Natural killer cell treated with Interleukin-12 subunit alpha and Interleukin-12 subunit beta and Interleukin-15 and Interleukin-18, amount 100 ng/mL, for 72 hours (primary cell): ENCODE measurements at regions not wholly inside any gene's neighbourhood (a gene's known extent, or its start where the extent isn't known, plus 50 kb on each side); places are given as distances from the start of the nearest gene placed in this dataset.
"Not testable (repeated sequence)": the region's sequence is repeated elsewhere in the genome, so short reads cannot be mapped to it uniquely, and the experiment has no call there.

Experiments used
- ATAC-seq, 2 donors: fragments of 150-1000 bp; cut with Tn5 transposase in 1 of 2; sonication (Bioruptor Pico), chemical (Tn5 transposase) in 1 of 2; 2 replicates each; pipeline ENCODE4 v1.10.0; 2021
- DNase-seq: peaks from one replicate; pipeline ENCODE4 v3.0.0; 2022; ENCODE audit warnings: low spot score
- H3K27ac Mint-ChIP-seq, 2 donors: 1 replicate in 1 of 2; 2 replicates in 1 of 2; pipeline ENCODE4 v1.8.0; 2022; ENCODE audit warnings: mixed read lengths in 2 of 2, mild to moderate bottlenecking in 1 of 2, moderate library complexity in 1 of 2
- H3K27me3 Mint-ChIP-seq, 2 donors: 1 replicate in 1 of 2; 2 replicates in 1 of 2; pipeline ENCODE4 v1.8.0; 2022; ENCODE audit warnings: mixed read lengths in 2 of 2
- H3K36me3 Mint-ChIP-seq: one replicate; pipeline ENCODE4 v1.8.0; 2022; ENCODE audit warnings: mixed read lengths
- H3K4me1 Mint-ChIP-seq, 2 donors: 1 replicate in 1 of 2; 2 replicates in 1 of 2; pipeline ENCODE4 v1.8.0; 2022; ENCODE audit warnings: low read depth in 2 of 2, mixed read lengths in 2 of 2, mild to moderate bottlenecking in 1 of 2
- H3K4me3 Mint-ChIP-seq: one replicate; pipeline ENCODE4 v1.8.0; 2022; ENCODE audit warnings: mixed read lengths
- H3K9me3 Mint-ChIP-seq: 2 replicates; pipeline ENCODE4 v1.8.0; 2022; ENCODE audit warnings: mixed read lengths

DNA sequence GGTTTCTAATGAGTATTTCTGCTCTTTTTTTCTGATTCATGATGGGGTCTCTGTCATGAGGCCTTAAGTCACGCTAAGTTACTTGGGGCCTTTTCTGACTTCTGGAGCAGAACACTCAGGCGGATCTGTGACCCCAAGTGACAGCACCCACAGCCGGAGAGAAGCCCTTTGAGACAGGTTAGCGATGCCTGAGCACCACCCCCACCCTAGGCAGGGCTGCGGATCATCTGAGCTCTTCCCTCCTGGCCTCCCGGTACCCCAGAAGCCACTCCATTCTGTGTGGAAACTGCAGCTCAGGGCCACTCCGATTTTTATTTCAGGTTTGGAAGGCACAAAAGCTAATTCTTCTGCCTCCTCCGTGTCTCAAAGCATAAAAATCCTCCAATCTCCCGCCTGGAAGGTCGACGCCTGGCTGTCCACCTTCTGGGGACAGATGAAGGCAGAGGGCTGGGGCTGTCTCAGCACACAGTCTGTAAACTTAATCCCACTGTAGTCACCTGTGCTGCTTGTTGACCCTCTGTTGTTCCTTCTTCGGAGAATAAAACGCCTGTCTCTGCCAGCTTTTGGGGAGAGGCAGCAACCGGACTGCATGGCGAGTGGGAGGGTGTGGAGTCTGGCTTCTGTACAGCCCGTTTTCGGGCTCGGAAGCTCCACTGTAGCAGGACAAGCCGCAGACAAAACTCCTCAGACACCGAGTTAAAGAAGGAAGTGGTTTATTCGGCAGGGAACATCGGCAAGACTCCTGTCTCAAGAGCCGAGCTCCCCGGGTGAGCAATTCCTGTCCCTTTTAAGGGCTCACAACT is 88.8 kb downstream of the SPRY4 start:
- Mint-ChIP-seq H3K27ac (no peak overlapping the region), H3K27me3 (peaks cover 7 to 15% of the 10 kb centered on the region in 2 donors), H3K4me3 (no peak overlapping the region), H3K36me3 (no peaks in the 10 kb centered on the region), H3K9me3 (no peaks in the 10 kb centered on the region), H3K4me1 (peaks cover 0 to 8% of the 10 kb centered on the region in 2 donors)
- ATAC-seq (no peak), DNase-seq (no peak)

DNA sequence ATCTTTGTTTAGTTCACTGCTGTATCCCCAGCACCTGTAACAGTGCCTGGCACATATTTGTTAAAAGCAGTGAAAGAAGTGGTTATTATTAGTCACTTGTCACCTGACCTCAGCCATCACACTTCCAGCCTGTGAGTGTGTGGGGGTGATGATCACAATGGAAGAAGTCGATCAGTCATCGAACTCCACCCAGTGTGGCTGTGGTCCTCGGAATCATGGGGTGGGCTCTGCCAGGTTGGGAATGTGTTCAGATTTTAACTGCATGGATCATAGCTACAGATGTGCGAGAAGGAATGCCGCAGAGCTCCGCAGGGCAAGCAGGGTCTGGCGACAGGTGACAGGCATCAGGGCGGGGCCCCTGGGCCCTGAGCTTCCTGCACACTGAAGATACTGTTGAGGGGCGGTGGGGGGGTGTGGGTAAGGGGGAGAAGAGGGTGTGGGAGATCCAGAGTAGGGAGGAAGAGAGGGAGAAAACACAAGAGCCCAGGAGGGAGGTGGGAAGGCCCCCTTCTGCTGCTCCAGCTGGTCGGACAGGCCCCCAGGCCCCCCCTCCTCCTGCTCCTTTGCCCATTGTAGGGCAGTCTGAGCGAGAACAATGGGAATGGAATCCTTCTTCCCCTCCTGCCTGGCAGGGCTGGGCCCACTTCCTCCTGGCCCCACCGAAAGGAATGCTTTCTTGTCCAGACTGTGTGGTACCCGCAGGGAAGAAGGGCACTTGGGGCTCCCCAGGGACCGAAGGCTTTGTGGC is 89.6 kb downstream of the SPRY4 start:
- ATAC-seq (peak in 1 of 2 donors; percentile 43), DNase-seq (no peak)
- no peak overlapping the region for H3K4me3 Mint-ChIP-seq
- H3K4me1 Mint-ChIP-seq, result peaks cover 0 to 8% of the 10 kb centered on the region in 2 donors
- H3K9me3 Mint-ChIP-seq, result no peaks in the 10 kb centered on the region
- H3K27me3 Mint-ChIP-seq, result peaks cover 7 to 15% of the 10 kb centered on the region in 2 donors
- no peaks in the 10 kb centered on the region for H3K36me3 Mint-ChIP-seq
- no peak overlapping the region for H3K27ac Mint-ChIP-seq

DNA sequence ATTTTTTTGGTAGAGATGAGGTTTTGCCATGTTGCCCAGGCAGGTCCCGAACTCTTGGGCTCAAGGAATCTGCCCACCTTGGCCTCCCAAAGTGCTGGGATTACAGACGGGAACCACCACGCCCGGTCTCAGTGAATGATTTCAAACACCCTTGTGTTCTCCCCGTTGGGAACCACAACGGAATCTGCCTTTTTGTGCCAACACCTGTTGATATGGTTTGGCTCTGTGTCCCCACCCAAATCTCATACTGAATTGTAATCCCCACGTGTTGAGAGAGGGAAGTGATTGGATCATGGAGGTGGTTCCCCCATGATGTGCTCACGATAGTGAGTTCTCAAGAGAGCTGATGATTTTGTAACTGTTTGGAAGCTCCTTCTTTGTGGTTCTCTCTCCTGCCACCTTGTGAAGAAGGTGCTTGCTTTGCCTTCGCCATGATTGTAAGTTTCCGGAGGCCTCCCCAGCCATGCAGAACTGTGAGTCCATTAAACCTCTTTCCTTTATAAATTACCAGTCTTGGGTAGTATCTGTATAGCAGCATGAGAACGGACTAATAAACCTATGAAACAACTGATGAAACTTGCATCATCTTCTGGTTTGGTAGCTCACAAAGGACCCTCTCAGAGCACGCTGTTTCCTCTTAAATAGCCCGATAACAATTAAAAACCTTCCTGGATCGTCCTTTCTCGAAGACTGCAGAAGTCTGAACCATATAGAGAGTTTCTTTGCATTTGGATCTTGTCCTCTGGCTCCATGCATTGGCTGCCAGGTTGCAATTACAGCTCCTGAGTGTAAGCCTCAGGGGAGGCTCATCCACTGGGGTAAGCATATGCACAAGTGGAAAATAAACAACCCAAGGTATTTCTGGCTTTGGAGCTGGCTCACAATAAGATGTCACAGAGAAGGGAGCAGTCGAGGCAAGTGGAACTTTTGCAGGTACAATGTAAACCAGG is 91.5 kb downstream of the SPRY4 start:
- no peaks in the 10 kb centered on the region for H3K36me3 Mint-ChIP-seq
- no peaks in the 10 kb centered on the region for H3K9me3 Mint-ChIP-seq
- peaks cover 7 to 20% of the 10 kb centered on the region in 2 donors for H3K27me3 Mint-ChIP-seq
- ATAC-seq, result no peak
- no peak overlapping the region for H3K4me3 Mint-ChIP-seq
- H3K4me1 Mint-ChIP-seq, result peaks cover 0 to 8% of the 10 kb centered on the region in 2 donors
- H3K27ac Mint-ChIP-seq, result no peak overlapping the region
- DNase-seq, result no peak

DNA sequence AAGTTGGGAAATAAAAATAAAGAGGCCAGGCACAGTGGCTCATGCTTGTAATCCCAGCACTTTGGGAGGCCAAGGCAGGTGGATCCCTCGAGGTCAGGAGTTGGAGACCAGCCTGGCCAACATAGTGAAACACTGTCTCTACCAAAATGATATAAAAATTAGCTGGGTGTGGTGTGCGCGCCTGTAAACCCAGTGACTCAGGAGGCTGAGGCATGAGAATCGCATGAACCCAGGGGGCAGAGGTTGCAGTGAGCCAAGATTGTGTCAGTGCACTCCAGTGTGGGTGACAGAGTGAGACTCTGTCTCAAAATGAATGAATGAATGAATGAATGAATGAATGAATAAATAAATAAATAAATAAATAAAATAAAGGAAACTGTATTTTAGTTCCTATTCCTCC is 93.9 kb downstream of the SPRY4 start:
- not testable (repeated sequence) for H3K4me3 Mint-ChIP-seq, H3K36me3 Mint-ChIP-seq, H3K27ac Mint-ChIP-seq, H3K4me1 Mint-ChIP-seq, DNase-seq, ATAC-seq, H3K9me3 Mint-ChIP-seq
- peaks cover 7 to 16% of the 10 kb centered on the region in 2 donors for H3K27me3 Mint-ChIP-seq

DNA sequence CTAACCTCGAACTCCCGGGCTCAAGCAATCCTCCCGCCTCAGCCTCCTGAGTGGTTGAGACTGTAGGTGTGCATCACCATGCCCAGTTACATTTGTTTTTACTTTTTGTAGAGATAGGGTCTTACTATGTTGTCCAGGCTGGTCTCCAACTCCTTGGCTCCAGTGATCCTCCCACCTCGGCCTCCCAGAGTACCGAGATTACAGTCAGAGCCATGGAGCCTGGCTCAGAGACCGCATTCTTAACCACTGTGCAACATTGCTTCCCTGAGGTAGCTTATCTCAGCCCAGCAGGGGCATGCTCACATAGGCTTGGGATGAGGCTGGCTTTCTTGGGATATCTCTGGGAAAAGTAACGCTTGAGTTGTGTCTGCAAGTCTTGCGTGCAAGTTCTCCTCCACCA is 99.7 kb downstream of the SPRY4 start:
- Mint-ChIP-seq H3K4me3 (no peak overlapping the region), H3K27me3 (peaks cover 9 to 14% of the 10 kb centered on the region in 2 donors), H3K9me3 (no peaks in the 10 kb centered on the region), H3K36me3 (no peaks in the 10 kb centered on the region), H3K27ac (no peak overlapping the region), H3K4me1 (peaks cover 0 to 8% of the 10 kb centered on the region in 2 donors)
- DNase-seq (no peak), ATAC-seq (no peak)

DNA sequence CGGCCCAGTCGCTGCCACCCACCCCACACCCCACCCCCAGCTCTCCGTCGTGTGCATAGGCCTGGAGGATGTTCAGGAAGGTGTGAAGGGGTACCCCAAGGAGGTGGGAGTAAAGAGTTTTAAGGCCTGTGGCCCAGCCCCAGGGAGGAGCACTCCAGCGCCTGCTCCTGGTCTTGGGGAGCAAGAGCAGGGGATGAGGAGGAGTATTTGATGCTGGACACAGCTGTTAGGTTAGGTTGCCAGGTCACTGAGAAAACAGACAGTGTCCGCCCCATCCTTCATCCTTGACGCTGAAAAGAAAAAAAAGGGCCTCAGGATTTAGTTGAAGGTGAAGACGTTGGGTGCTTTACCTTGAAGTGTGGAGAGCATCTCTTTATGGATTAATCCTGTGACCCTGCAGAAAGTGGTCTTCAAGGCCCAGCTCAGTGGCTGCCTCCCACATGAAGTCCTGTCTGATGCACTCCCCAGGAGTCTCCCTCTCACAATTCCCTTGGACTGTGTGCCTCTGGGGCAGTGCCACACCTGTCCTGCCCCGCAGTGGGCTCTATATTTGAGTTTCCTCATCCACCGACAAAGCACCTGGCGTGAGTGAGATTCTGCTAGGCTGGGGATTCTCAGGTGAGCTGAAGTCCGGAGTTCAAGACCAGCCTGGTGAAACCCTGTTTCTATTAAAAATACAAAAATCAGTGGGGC is 101.8 kb downstream of the SPRY4 start:
- peaks cover 9% of the 10 kb centered on the region in 2 donors for H3K27me3 Mint-ChIP-seq
- H3K9me3 Mint-ChIP-seq, result no peaks in the 10 kb centered on the region
- ATAC-seq (no peak), DNase-seq (no peak)
- H3K4me1 Mint-ChIP-seq, result peaks cover 0 to 8% of the 10 kb centered on the region in 2 donors
- no peaks in the 10 kb centered on the region for H3K36me3 Mint-ChIP-seq
- peak overlapping the region in 1 of 2 donors; percentile 35 for H3K27ac Mint-ChIP-seq
- no peak overlapping the region for H3K4me3 Mint-ChIP-seq

DNA sequence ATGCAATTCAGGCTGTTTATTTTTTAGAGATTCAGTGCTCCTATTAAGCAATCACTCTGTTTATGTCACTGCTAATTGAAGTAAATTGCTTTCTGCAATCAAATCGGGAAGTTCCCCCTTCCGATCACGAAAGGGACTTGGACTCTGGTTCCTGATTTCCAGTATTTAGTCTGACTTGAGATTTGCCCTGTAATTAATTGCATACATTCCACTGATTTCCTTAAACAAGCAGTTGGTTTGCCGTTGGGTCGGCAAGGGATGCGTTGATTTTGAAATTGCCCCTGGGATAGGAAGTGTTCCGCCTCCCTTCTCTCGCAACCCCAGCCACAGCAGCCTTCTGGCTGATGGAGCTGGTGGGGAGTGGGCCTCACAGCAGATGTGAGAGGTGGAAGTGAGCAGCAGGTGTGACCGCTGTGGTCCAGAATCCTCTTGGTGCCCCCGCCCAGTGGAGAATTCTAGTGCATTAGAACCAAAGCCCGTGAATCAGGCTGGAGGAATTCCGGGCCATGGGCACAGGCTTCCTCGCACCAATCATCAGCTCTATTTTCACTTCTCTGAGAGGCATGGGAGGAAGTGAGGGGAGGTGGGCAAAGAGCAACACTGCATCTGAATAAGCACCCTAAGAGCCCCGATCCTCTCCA is 102.5 kb downstream of the SPRY4 start:
- H3K9me3 Mint-ChIP-seq, result no peaks in the 10 kb centered on the region
- no peak overlapping the region for H3K27ac Mint-ChIP-seq
- peaks cover 0 to 8% of the 10 kb centered on the region in 2 donors for H3K4me1 Mint-ChIP-seq
- no peak for DNase-seq
- H3K4me3 Mint-ChIP-seq, result no peak overlapping the region
- ATAC-seq, result no peak
- peaks cover 9 to 11% of the 10 kb centered on the region in 2 donors for H3K27me3 Mint-ChIP-seq
- H3K36me3 Mint-ChIP-seq, result no peaks in the 10 kb centered on the region

DNA sequence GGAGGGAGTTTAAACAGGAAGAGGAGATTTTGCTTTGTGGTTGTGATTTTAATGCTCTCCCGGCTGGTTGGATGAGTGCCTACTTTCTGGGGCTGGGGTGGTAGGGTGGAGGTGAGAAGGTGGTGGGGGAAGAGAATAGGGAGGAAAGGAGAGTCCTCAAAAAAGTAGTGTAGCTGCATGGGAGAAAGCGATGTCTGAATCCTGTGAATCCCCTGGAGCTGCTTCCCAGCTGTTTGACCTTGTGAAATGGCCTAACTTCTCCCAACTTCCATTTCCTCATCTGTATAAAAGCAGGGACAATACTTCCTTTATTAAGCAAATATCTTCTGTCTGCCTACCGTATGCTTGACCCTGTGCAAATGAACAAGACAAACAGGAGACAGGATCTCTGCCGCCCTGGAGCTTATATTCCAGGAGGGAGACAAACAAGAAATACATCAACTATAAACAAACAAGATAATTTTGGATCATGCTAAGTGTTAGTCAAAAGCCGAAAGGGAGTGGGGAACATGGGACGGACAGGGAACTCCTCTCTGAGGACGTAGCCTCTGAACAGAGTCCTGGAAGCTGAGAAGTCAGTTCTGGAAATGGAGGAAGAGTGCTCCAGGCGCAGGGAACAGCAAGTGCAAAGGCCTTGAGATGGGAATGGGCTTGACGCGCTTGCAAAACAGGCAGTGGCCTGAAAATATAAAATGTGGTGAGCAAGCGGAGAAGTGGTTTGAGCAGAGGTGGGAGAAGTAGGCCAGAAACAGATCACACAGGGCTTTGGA is 103.5 kb downstream of the SPRY4 start:
- H3K27me3 Mint-ChIP-seq, result peaks cover 9 to 11% of the 10 kb centered on the region in 2 donors
- peaks cover 0 to 8% of the 10 kb centered on the region in 2 donors for H3K4me1 Mint-ChIP-seq
- ATAC-seq, result no peak
- no peaks in the 10 kb centered on the region for H3K9me3 Mint-ChIP-seq
- no peak for DNase-seq
- no peak overlapping the region for H3K27ac Mint-ChIP-seq
- H3K36me3 Mint-ChIP-seq, result no peaks in the 10 kb centered on the region
- no peak overlapping the region for H3K4me3 Mint-ChIP-seq

DNA sequence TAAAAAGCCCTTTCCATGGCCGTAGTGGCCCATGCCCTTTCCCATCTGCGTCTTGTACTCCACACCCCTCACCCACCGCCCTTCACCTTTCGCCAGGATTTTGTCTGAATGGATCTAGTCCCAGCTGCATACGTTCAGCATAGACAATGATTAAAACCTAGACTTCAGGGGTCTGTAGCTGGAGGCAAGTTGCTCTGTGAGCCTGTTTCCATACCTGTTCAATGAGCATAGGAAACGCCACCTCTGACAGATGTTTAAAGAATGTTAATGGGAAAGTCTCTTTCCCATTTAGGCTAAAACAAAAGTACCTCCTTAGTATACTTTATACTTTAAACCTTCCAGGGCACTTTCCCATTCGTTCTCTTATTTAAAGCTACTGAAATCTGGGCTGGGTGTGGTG is 105.7 kb downstream of the SPRY4 start:
- Mint-ChIP-seq H3K36me3 (no peaks in the 10 kb centered on the region), H3K27me3 (peaks cover 9 to 11% of the 10 kb centered on the region in 2 donors), H3K4me1 (peaks cover 0 to 8% of the 10 kb centered on the region in 2 donors), H3K4me3 (no peak overlapping the region), H3K27ac (no peak overlapping the region), H3K9me3 (no peaks in the 10 kb centered on the region)
- no peak for ATAC-seq
- no peak for DNase-seq

DNA sequence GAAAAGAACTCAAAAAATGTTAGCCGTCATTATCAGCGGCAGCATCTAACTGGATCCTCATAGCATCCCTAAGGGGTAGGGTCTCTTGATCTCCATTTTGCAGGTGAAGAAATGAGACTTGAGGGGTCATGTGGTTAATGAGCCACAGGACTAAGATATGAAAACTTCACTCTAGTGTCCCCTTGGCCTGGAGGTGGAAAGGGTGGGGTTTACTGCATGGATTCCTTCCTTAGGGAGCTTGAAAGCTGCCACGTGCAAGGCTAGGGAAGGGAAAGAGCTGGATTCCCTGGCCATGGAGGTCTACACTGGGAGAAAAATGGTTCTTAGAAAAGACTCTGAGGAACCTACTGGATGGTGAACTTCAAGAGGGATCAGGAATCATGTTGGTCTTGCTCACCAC is 107.9 kb downstream of the SPRY4 start:
- H3K27ac Mint-ChIP-seq, result no peak overlapping the region
- H3K4me1 Mint-ChIP-seq, result peaks cover 0 to 3% of the 10 kb centered on the region in 2 donors
- no peaks in the 10 kb centered on the region for H3K9me3 Mint-ChIP-seq
- H3K36me3 Mint-ChIP-seq, result no peaks in the 10 kb centered on the region
- no peak overlapping the region for H3K4me3 Mint-ChIP-seq
- DNase-seq (no peak), ATAC-seq (no peak)
- peaks cover 8 to 11% of the 10 kb centered on the region in 2 donors for H3K27me3 Mint-ChIP-seq

DNA sequence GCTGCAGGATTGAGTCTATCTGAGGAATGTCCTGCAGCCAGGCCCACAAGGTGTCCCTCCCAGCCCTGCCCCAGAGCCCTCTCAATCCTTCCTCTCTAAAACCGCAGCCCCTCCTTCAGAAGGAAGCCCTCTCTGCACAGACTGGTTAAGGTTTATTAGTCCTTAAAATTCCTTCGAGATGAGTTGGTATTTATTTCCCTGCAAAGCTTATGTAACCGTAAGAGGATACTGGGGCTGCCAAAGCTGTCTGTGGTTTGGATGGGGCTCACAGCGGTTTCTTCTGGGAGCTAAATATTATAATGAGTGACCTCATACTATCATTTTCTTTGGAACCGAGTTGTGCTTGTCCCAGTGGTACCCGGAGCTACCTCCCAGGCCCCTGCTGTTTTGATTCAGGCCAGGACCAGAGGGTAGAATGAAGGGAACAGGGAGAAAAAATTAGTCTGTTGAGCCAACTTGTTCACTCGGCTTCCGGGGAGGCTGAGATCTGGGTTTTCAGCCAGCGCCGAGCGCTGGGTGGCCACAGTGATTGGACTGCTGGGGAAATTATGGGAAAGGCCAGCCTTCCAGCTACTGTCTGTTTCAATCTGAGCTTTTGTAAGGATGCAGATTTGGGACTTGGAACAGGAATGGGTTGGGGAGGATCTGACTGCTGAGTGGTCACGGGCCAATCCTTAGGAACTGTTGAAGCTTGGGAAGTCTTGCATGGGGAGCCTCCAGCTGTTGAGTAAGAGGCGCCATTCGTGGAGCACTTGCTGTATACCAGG is 107.5 kb downstream of the NDFIP1 start:
- ATAC-seq, result no peak

More for the DNA sequence above, 107.5 kb downstream of the NDFIP1 start:
- no peak for DNase-seq
- Mint-ChIP-seq H3K9me3 (no peaks in the 10 kb centered on the region), H3K4me3 (no peak overlapping the region), H3K27me3 (peaks cover under 1 to 6% of the 10 kb centered on the region in 2 donors), H3K36me3 (no peaks in the 10 kb centered on the region), H3K4me1 (peaks cover 0 to 3% of the 10 kb centered on the region in 2 donors), H3K27ac (no peak overlapping the region)
